ENCODE measurements at regions not wholly inside any gene's neighbourhood (a gene's known extent, or its start where the extent isn't known, plus 50 kb on each side); places are given as distances from the start of the nearest gene placed in this dataset.

DNA sequence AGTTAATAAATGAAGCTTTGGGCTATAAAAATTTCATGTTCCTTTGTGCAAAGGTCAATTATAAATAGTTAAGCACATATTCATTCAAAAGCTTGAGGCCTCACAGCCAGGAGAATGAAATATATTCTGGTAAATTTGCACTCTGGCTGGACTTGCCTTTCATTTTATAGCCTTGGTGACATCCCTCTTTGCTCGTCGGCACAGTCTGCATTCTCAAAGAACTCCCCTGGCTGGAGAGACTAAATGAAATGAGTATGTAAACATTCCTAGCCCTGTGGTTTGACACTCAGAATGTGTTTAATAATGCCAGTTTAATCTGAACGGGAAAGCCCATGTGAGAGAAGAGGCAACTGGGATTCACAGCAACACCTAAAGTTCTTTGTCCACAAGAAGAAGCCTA is 285.6 kb downstream of the BRINP1 start:
- DNase-seq (ENCODE audit: low read depth in 3 of 3): no peak

DNA sequence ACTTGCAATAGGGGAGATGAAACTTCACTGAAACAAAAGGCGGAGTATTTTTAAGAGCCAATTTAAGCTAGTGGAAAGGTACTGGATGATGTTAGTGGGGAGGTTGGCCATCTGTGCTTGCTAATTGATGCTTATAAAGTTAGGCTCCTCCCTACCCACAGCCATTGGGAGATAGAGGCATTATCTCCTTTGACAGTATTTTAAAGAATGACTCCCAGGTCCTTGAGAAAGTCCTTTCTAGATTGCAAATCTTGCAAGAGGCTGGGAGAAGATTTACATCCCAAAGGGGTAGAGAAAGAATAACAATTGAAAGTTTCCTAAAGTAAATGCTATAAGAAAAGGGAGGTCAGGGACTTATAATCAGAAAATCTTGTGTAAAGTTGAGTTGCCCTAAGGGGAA is 282.6 kb downstream of the BRINP1 start:
- DNase-seq (ENCODE audit: low read depth in 3 of 3): no peak

DNA sequence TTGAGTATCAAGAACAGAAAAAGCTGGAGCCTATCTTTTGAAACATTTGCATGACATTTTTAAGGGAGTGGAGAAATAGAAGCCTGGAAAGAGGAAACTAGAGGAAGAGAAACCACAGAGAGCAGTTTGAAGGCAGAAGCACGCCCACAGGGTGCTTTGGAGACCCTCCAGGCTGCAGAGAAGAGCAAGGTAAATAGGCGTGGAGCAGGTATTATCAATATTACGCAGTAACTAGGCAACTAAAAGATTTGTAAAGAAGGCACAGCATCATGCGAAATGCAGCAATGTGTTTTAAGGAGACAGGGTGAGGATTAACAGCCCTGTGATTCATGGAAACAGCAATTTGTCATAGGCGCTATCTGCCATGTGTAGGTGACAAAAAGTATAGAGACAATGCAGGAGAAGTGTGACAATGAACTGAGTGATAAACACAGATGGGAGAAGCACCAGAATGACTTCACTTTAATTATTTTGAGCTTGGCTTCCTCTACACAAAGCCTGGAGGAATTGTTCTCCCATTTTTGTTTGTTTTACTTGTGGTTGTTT is 281.2 kb downstream of the BRINP1 start:
- no peak for DNase-seq (ENCODE audit: low read depth in 3 of 3)

DNA sequence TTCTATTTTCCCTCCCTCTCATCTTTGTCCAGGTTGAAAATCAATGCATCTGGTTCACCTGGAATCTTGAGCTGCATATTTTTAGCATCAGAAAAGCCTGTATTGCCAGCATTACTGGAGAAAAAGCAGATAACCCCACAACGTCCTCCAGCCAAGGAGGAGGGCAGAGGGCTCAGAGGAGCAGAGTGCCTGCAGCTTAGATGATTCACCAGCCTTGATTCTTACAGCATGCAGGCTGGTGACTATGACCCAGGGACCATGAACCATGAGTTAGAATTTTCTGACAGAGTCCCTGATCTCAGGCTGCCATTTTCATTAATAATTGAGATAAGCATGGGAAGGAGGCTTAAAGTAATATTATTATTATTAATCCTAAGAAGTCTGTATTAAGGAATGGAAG is 278.2 kb downstream of the BRINP1 start:
- no peak for DNase-seq (ENCODE audit: low read depth in 3 of 3)

DNA sequence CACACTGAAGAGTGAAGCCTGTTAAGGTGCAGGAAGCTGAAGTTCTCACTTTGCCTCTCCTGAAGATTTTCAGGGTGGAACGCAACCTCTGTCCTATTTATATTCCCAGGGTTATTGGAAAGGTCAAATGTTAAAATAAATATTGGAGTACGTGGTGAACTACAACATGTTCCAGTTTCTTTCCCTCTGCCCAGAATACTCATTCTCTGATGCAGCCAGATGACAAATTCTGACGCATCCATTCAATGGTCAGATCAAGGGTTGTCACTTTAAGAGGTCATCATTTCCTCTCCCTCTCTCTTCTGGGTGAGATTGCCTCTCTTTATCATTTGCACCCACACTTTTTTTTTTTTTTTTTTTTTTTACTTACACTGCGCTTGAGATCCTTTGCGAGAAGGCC is 277.1 kb downstream of the BRINP1 start:
- DNase-seq (ENCODE audit: low read depth in 3 of 3): no peak

DNA sequence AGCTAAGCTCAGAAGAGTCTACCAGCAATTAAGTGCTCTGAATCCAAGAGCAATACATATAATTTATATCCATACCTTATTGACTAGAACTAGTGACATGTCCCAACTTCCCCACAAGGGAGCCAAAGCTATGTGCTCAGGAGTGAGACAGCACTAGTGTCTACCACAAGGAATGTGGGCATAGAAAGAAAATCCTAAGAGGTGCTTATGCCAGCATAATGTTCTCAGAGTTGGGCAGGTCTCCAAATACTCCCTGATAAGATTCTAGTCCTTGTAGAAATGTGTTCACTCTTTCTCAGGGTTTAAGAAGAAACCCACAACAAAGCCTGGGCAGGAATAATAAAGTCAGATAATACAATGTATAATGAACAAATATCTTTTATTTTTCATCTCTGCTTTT is 275.1 kb downstream of the BRINP1 start:
- no peak for DNase-seq (ENCODE audit: low read depth in 3 of 3)

DNA sequence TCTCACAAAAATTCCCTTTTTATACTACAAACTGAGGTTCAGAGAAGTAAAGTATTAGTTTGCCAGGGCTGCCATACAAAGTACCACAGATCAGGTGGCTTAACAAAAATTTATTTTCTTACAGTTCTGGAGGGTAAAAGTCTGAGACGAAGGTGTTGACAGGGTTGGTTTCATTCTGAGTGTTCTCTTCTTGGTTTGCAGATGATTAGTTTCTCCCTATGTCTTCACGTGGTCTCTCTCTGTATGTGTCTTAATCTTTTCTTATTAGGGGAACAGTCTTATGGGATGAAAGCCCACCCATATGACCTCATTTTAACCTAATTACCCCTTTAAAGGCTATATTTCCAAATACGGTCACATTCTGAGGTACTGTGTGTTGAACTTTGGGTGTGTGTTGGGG is 274.2 kb downstream of the BRINP1 start:
- DNase-seq (ENCODE audit: low read depth in 3 of 3): no peak

DNA sequence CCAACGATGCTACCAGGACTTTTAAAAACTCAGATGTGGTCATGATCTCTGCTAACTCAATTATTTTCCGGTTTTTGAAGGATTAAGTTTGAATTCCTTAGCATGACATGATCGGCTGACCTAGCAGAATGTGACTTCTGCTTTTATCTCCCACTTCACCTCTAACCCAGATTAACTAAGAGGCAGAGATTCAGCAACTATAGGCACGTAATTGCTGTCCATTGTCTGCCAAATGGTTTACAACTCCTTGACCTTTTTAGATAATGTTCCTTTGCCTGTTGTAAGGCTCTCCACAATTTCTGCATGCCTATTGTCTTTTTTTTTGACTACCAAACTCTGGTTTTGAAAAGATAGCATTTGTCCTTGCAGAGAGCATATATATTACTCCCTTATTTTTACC is 268.2 kb downstream of the BRINP1 start:
- no peak for DNase-seq (ENCODE audit: low read depth in 3 of 3)

DNA sequence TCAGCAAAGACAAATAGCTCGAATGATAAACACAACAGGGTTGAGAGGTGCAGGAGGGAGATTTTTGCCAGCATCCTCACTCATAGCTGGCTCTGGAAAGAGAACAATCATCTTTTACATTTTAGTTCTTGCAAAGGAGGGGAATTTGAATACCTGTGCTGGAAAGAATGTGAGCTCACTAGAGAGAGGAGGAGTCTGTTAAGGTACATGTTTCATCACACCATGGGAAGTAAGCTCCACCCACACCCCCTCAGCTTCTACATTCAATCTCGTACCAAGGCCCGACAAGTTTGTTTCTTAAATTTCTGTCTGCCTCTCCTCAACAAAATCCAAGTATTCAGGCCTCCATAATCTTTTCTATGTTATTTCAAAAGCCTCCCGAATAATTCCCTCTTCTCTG is 254.6 kb downstream of the BRINP1 start:
- no peak for DNase-seq (ENCODE audit: low read depth in 3 of 3)
